Fibroblast of lung (primary cell): ENCODE measurements at regions not wholly inside any gene's neighbourhood (a gene's known extent, or its start where the extent isn't known, plus 50 kb on each side); places are given as distances from the start of the nearest gene placed in this dataset.
A peak's percentile ranks its signal among the peaks of the same experiment; 100 is the strongest.

Source experiments
- DNase-seq, 2 donors: peaks; one replicate each; pipeline versions ENCODE4 v3.0.0 to v3.0.0-alpha.2; 2010; ENCODE audit warnings: low read depth in 2 of 2
- H2AFZ ChIP-seq: 2 replicates; pipeline ENCODE4 v1.5.1; 2012; ENCODE audit warnings: low read length, control low read depth, inconsistent platforms
- H3K27ac ChIP-seq: 2 replicates; pipeline ENCODE4 v1.5.1; 2011; ENCODE audit warnings: low read length, control low read depth; ENCODE audit not compliant: insufficient read depth
- H3K27me3 ChIP-seq: 2 replicates; pipeline ENCODE4 v1.5.1; 2011; ENCODE audit warnings: mild to moderate bottlenecking, low read length; ENCODE audit not compliant: control insufficient read depth, insufficient read depth
- H3K36me3 ChIP-seq: 2 replicates; pipeline ENCODE4 v1.5.1; 2011; ENCODE audit warnings: low read length; ENCODE audit not compliant: control insufficient read depth, insufficient read depth
- H3K4me1 ChIP-seq: 2 replicates; pipeline ENCODE4 v1.5.1; 2011; ENCODE audit warnings: low read length; ENCODE audit not compliant: control insufficient read depth, insufficient read depth; ENCODE audit errors: extremely low read depth
- H3K4me2 ChIP-seq: 2 replicates; pipeline ENCODE4 v1.5.1; 2011; ENCODE audit warnings: low read length, control low read depth; ENCODE audit not compliant: insufficient read depth; ENCODE audit errors: extremely low read depth
- H3K4me3 ChIP-seq, 4 experiments: fragments of 200-600 bp in 1 of 4; sonication (generic) in 1 of 4; replicated peaks in 1 of 4; 2 replicates each; pipeline ENCODE4 v1.5.1; 2011 to 2016; ENCODE audit warnings: low read length in 4 of 4, low read depth in 3 of 4, mild to moderate bottlenecking in 3 of 4, control low read depth in 2 of 4, inconsistent platforms in 1 of 4, mixed read lengths in 1 of 4; ENCODE audit not compliant: insufficient read depth in 1 of 4; ENCODE audit errors: control extremely low read depth in 1 of 4
- H3K79me2 ChIP-seq: 2 replicates; pipeline ENCODE4 v1.5.1; 2012; ENCODE audit warnings: mild to moderate bottlenecking, low read length, inconsistent platforms; ENCODE audit not compliant: control insufficient read depth, insufficient read depth
- H3K9ac ChIP-seq: 2 replicates; pipeline ENCODE4 v1.5.1; 2011; ENCODE audit warnings: mild to moderate bottlenecking, low read length, control low read depth; ENCODE audit not compliant: insufficient read depth
- H3K9me3 ChIP-seq: 2 replicates; pipeline ENCODE4 v1.5.1; 2012; ENCODE audit warnings: low read depth, low read length; ENCODE audit not compliant: control insufficient read depth, insufficient read depth
- H4K20me1 ChIP-seq: 2 replicates; pipeline ENCODE4 v1.5.1; 2011; ENCODE audit warnings: low read length; ENCODE audit not compliant: control insufficient read depth, insufficient read depth; ENCODE audit errors: extremely low read depth
- CTCF ChIP-seq, 2 donors: IDR thresholded peaks in 1 of 2; conservative IDR thresholded peaks in 1 of 2; 1 replicate in 1 of 2; 2 replicates in 1 of 2; pipeline ENCODE4 v1.5.1; 2011 to 2012; ENCODE audit warnings: low read length in 2 of 2, control low read depth in 1 of 2, inconsistent platforms in 1 of 2, low read depth in 1 of 2, mild to moderate bottlenecking in 1 of 2
- EZH2 ChIP-seq: IDR thresholded peaks from 2 replicates; pipeline ENCODE4 v1.5.1; 2012; ENCODE audit warnings: low read length, control low read depth, mild to moderate bottlenecking; ENCODE audit errors: missing control alignments

GRCh38 chr4:96913441-96914080 is 1073.7 kb downstream of the PDHA2 start:
- Histone ChIP-seq H3K27ac (no peak overlapping the region), H3K27me3 (no peaks in the 10 kb centered on the region), H3K9ac (no peak overlapping the region), H2AFZ (no peak overlapping the region), H3K4me2 (no peak overlapping the region), H4K20me1 (no peaks in the 10 kb centered on the region), H3K36me3 (no peaks in the 10 kb centered on the region), H3K9me3 (no peaks in the 10 kb centered on the region), H3K79me2 (no peaks in the 10 kb centered on the region), H3K4me3 (no peak overlapping the region), H3K4me1 (no peaks in the 10 kb centered on the region)
- TF ChIP-seq CTCF (conservative IDR thresholded peaks at IDR 0.05 in 1 of 2, IDR thresholded peaks at IDR 0.05 in 1 of 2; ENCODE audit: low read depth in 1 of 2, low read length in 2 of 2) (no peak), EZH2 (no peak)
- peak in 1 of 2 donors; percentile 47 for DNase-seq

- no peak overlapping the region for H3K9ac ChIP-seq
- H3K4me2 ChIP-seq = no peak overlapping the region
- H3K4me1 ChIP-seq = no peaks in the 10 kb centered on the region
- no peak for DNase-seq
- no peaks in the 10 kb centered on the region for H3K27me3 ChIP-seq
- no peak for TF ChIP-seq CTCF (conservative IDR thresholded peaks at IDR 0.05 in 1 of 2, IDR thresholded peaks at IDR 0.05 in 1 of 2; ENCODE audit: low read depth in 1 of 2, low read length in 2 of 2)
- no peak for TF ChIP-seq EZH2
- no peaks in the 10 kb centered on the region for H4K20me1 ChIP-seq
- H3K36me3 ChIP-seq = no peaks in the 10 kb centered on the region
- no peaks in the 10 kb centered on the region for H3K79me2 ChIP-seq
- H3K27ac ChIP-seq = no peak overlapping the region
- no peaks in the 10 kb centered on the region for H3K9me3 ChIP-seq
- H3K4me3 ChIP-seq = no peak overlapping the region
- H2AFZ ChIP-seq = no peak overlapping the region
These were observed 1076.8 kb downstream of the PDHA2 start for GRCh38 chr4:96916711-96917110.

- no peaks in the 10 kb centered on the region for H3K4me1 ChIP-seq
- H3K27me3 ChIP-seq = no peaks in the 10 kb centered on the region
- no peak overlapping the region for H3K4me2 ChIP-seq
- no peak overlapping the region for H2AFZ ChIP-seq
- no peaks in the 10 kb centered on the region for H4K20me1 ChIP-seq
- no peaks in the 10 kb centered on the region for H3K36me3 ChIP-seq
- no peaks in the 10 kb centered on the region for H3K9me3 ChIP-seq
- DNase-seq = no peak
- no peaks in the 10 kb centered on the region for H3K79me2 ChIP-seq
- TF ChIP-seq EZH2 (no peak), CTCF (conservative IDR thresholded peaks at IDR 0.05 in 1 of 2, IDR thresholded peaks at IDR 0.05 in 1 of 2; ENCODE audit: low read depth in 1 of 2, low read length in 2 of 2) (no peak)
- no peak overlapping the region for H3K9ac ChIP-seq
- H3K4me3 ChIP-seq = no peak overlapping the region
- no peak overlapping the region for H3K27ac ChIP-seq
These were observed 1097.0 kb downstream of the PDHA2 start for GRCh38 chr4:96936886-96937285.
